IMR-90 (cell line): ENCODE measurements at regions not wholly inside any gene's neighbourhood (a gene's known extent, or its start where the extent isn't known, plus 50 kb on each side); places are given as distances from the start of the nearest gene placed in this dataset.

Experiments used
- ATAC-seq: fragments of 200-7000 bp; cut with Tn5 transposase; 2 replicates; pipeline ENCODE4 v1.9.1; 2020; ENCODE audit warnings: low read depth, mild to moderate bottlenecking, moderate library complexity
- BruUV-seq: library from RNA; stranded (reverse); fragments of 400-500 nt; replicated peaks from 2 replicates; lab custom pipeline; 2021; lab: Mats Ljungman, UMichigan
- CTCF ChIA-PET: fragments of 300-600 bp; formaldehyde crosslinking; extraction: SDS; loops from one replicate; lab custom pipeline; 2021; ENCODE audit warnings: antibody characterized with exemption; lab: Yijun Ruan, JAX
- POLR2A ChIA-PET: fragments of 300-600 bp; sonication (Branson Sonifier 250); formaldehyde crosslinking; loops from one replicate; lab custom pipeline; 2022; ENCODE audit warnings: antibody characterized with exemption; ENCODE audit not compliant: unreplicated experiment; lab: Charles Lee
- DNase-seq: peaks from one replicate; pipeline ENCODE4 v3.0.0; 2013
- H2AFZ ChIP-seq: replicated peaks from 2 replicates; pipeline ENCODE3; 2013; ENCODE audit warnings: low read length, mild to moderate bottlenecking; ENCODE audit not compliant: poor library complexity
- H2AK5ac ChIP-seq: 2 replicates; pipeline ENCODE4 v1.6.1; 2013; ENCODE audit warnings: low read depth, low read length, inconsistent platforms
- H2AK9ac ChIP-seq: replicated peaks from 2 replicates; pipeline ENCODE3; 2013; ENCODE audit warnings: mild to moderate bottlenecking, low read depth, low read length, moderate library complexity; ENCODE audit not compliant: poor library complexity
- H2BK120ac ChIP-seq: 2 replicates; pipeline ENCODE4 v1.6.1; 2013; ENCODE audit warnings: low read depth, low read length, inconsistent platforms
- H2BK15ac ChIP-seq: 3 replicates; pipeline ENCODE4 v1.6.1; 2013; ENCODE audit warnings: low read depth, low read length, inconsistent platforms
- H2BK20ac ChIP-seq: 2 replicates; pipeline ENCODE4 v1.6.1; 2013; ENCODE audit warnings: low read depth, mild to moderate bottlenecking, inconsistent platforms, low read length, moderate library complexity
- H2BK5ac ChIP-seq: 2 replicates; pipeline ENCODE4 v1.6.1; 2013; ENCODE audit warnings: mild to moderate bottlenecking, low read depth, low read length, inconsistent platforms; ENCODE audit not compliant: poor library complexity, severe bottlenecking
- H3K14ac ChIP-seq: replicated peaks from 2 replicates; pipeline ENCODE4 v1.6.1; 2013; ENCODE audit warnings: low read depth, low read length, inconsistent platforms
- H3K18ac ChIP-seq: 2 replicates; pipeline ENCODE4 v1.6.1; 2013; ENCODE audit warnings: low read depth, low read length, control low read depth
- H3K23ac ChIP-seq: 2 replicates; pipeline ENCODE4 v1.6.1; 2013; ENCODE audit warnings: low read depth, low read length, inconsistent platforms
- H3K27ac ChIP-seq: 2 replicates; pipeline ENCODE4 v1.5.1; 2013; ENCODE audit warnings: mild to moderate bottlenecking, control low read depth, low read length; ENCODE audit not compliant: insufficient read depth
- H3K27me3 ChIP-seq: 2 replicates; pipeline ENCODE4 v1.6.1; 2013; ENCODE audit warnings: low read length; ENCODE audit not compliant: control insufficient read depth, insufficient read depth
- H3K36me3 ChIP-seq: 2 replicates; pipeline ENCODE4 v1.6.1; 2013; ENCODE audit warnings: low read length, mixed read lengths; ENCODE audit not compliant: control insufficient read depth, insufficient read depth
- H3K4ac ChIP-seq: 2 replicates; pipeline ENCODE4 v1.6.1; 2013; ENCODE audit warnings: low read depth, low read length, inconsistent platforms
- H3K4me1 ChIP-seq: 2 replicates; pipeline ENCODE4 v1.6.1; 2013; ENCODE audit warnings: low read length, mixed read lengths; ENCODE audit not compliant: control insufficient read depth, insufficient read depth
- H3K4me2 ChIP-seq: 2 replicates; pipeline ENCODE4 v1.6.1; 2013; ENCODE audit warnings: low read depth, mild to moderate bottlenecking, control low read depth, low read length, moderate library complexity
- H3K4me3 ChIP-seq: 2 replicates; pipeline ENCODE4 v1.5.1; 2013; ENCODE audit warnings: low read depth, mild to moderate bottlenecking, control low read depth, low read length, moderate library complexity; ENCODE audit not compliant: insufficient read depth
- H3K56ac ChIP-seq: 2 replicates; pipeline ENCODE4 v1.6.1; 2013; ENCODE audit warnings: low read length, inconsistent platforms; ENCODE audit not compliant: insufficient read depth; ENCODE audit errors: extremely low read depth
- H3K79me1 ChIP-seq, 2 experiments: 2 replicates each; pipeline ENCODE4 v1.6.1; 2013; ENCODE audit warnings: low read length in 2 of 2, inconsistent platforms in 1 of 2, low read depth in 1 of 2
- H3K9ac ChIP-seq: 2 replicates; pipeline ENCODE4 v1.6.1; 2013; ENCODE audit warnings: low read depth, low read length, control low read depth
- H3K9me1 ChIP-seq: 2 replicates; pipeline ENCODE4 v1.6.1; 2013; ENCODE audit warnings: low read length, inconsistent platforms; ENCODE audit not compliant: insufficient read depth
- H3K9me3 ChIP-seq: 2 replicates; pipeline ENCODE4 v1.6.1; 2013; ENCODE audit warnings: low read length; ENCODE audit not compliant: control insufficient read depth, insufficient read depth
- H4K20me1 ChIP-seq: 2 replicates; pipeline ENCODE4 v1.6.1; 2013; ENCODE audit warnings: low read length, inconsistent platforms; ENCODE audit not compliant: insufficient read depth
- H4K5ac ChIP-seq: 2 replicates; pipeline ENCODE4 v1.6.1; 2013; ENCODE audit warnings: mild to moderate bottlenecking, low read depth, low read length, control low read depth
- H4K8ac ChIP-seq, 2 experiments: 2 replicates each; pipeline ENCODE4 v1.6.1; 2013; ENCODE audit warnings: low read depth in 2 of 2, low read length in 2 of 2, control low read depth in 1 of 2, inconsistent platforms in 1 of 2
- H4K91ac ChIP-seq: 2 replicates; pipeline ENCODE4 v1.6.1; 2013; ENCODE audit warnings: low read depth, low read length, inconsistent platforms; ENCODE audit not compliant: insufficient read depth
- CEBPB ChIP-seq: IDR thresholded peaks from 2 replicates; pipeline ENCODE4 v1.6.1; 2012; ENCODE audit warnings: low read depth, low read length, improper control_type of control experiment
- CHD1 ChIP-seq: IDR thresholded peaks from 2 replicates; pipeline ENCODE4 v1.6.1; 2012; ENCODE audit warnings: low read depth, low read length, improper control_type of control experiment
- CTCF ChIP-seq: conservative IDR thresholded peaks from 2 replicates; pipeline ENCODE4 v1.5.1; 2012; ENCODE audit warnings: mild to moderate bottlenecking, low read depth, low read length, improper control_type of control experiment
- ELK1 ChIP-seq: fragments of 150-350 bp; IDR thresholded peaks from 2 replicates; pipeline ENCODE4 v1.6.1; 2016; ENCODE audit warnings: low read depth, mild to moderate bottlenecking, low read length, moderate library complexity, borderline replicate concordance
- FOS ChIP-seq: fragments of 150-350 bp; IDR thresholded peaks from 2 replicates; pipeline ENCODE4 v1.6.1; 2016; ENCODE audit warnings: low read depth, low read length
- MAFK ChIP-seq: IDR thresholded peaks from 2 replicates; pipeline ENCODE4 v1.6.1; 2012; ENCODE audit warnings: low read depth, low read length, improper control_type of control experiment
- MAZ ChIP-seq: IDR thresholded peaks from 2 replicates; pipeline ENCODE4 v1.6.1; 2012; ENCODE audit warnings: low read depth, mild to moderate bottlenecking, low read length, improper control_type of control experiment, moderate library complexity, borderline replicate concordance
- MXI1 ChIP-seq: IDR thresholded peaks from 2 replicates; pipeline ENCODE4 v1.6.1; 2012; ENCODE audit warnings: low read depth, mild to moderate bottlenecking, low read length, moderate library complexity, borderline replicate concordance
- NFE2L2 ChIP-seq: fragments of 150-350 bp; IDR thresholded peaks from 2 replicates; pipeline ENCODE4 v1.6.1; 2016; ENCODE audit warnings: low read depth, mild to moderate bottlenecking, low read length
- POLR2A ChIP-seq: IDR thresholded peaks from 2 replicates; pipeline ENCODE4 v1.6.1; 2012; ENCODE audit warnings: mild to moderate bottlenecking, low read depth, low read length
- RAD21 ChIP-seq: IDR thresholded peaks from 2 replicates; pipeline ENCODE4 v1.6.1; 2012; ENCODE audit warnings: low read length, improper control_type of control experiment
- RCOR1 ChIP-seq: IDR thresholded peaks from 2 replicates; pipeline ENCODE4 v1.6.1; 2012; ENCODE audit warnings: mild to moderate bottlenecking, low read length, improper control_type of control experiment; ENCODE audit not compliant: insufficient replicate concordance
- RFX5 ChIP-seq: IDR thresholded peaks from 2 replicates; pipeline ENCODE4 v1.8.0; 2012; ENCODE audit warnings: low read depth, mild to moderate bottlenecking, low read length, moderate library complexity
- USF2 ChIP-seq: fragments of 150-350 bp; IDR thresholded peaks from 2 replicates; pipeline ENCODE4 v1.6.1; 2017; ENCODE audit warnings: mild to moderate bottlenecking, antibody characterized with exemption, low read length, low read depth
- WGBS, 2 experiments: methylation state at CpG; one replicate each; pipeline versions ENCODE4 v1.1.5 to v1.1.7; 2013; ENCODE audit warnings: missing lambda C conversion rate in 2 of 2; ENCODE audit not compliant: insufficient read length in 1 of 2; ENCODE audit errors: extremely low coverage in 2 of 2; 5-methylcytosine and 5-hydroxymethylcytosine counted together
- dilution Hi-C: fragments of 300-500 bp; cut with HindIII; formaldehyde crosslinking; loops from one replicate; pipeline ENCODE4 v1.14.3; 2018; ENCODE audit warnings: low sequenced_read_pairs; ENCODE audit not compliant: unreplicated experiment
- in situ Hi-C: fragments of 300-500 bp; cut with MboI; formaldehyde crosslinking; loops from 3 replicates; pipeline ENCODE4 v1.14.3; 2019; ENCODE audit warnings: low sequenced_read_pairs, inconsistent platforms, mixed read lengths
- intact Hi-C: fragments of 100-400 bp; cut with micrococcal nuclease; formaldehyde crosslinking; loops from 2 replicates; pipeline ENCODE4 v1.10.0; 2022

GRCh38 chr4:165720411-165721082, 152.5 kb upstream of the TLL1 start:
- TF ChIP-seq CHD1 (no peak), RAD21 (no peak), RCOR1 (no peak), NFE2L2 (no peak), MXI1 (no peak), FOS (no peak), USF2 (no peak), POLR2A (no peak), RFX5 (no peak), MAZ (no peak), MAFK (no peak), ELK1 (no peak), CTCF (no peak), CEBPB (no peak)
- intact Hi-C loops (no loop called here), in situ Hi-C loops (no loop called here), dilution Hi-C loops (no loop called here)
- no peaks in the 10 kb centered on the region for H3K79me1 ChIP-seq
- no peaks in the 10 kb centered on the region for H3K9me1 ChIP-seq
- H3K27ac ChIP-seq, result no peak overlapping the region
- H3K18ac ChIP-seq, result no peak overlapping the region
- no TSS peak for BruUV-seq
- POLR2A ChIA-PET, result no interaction called here
- no peaks in the 10 kb centered on the region for H3K4me1 ChIP-seq
- no peak overlapping the region for H2BK20ac ChIP-seq
- H3K23ac ChIP-seq, result no peak overlapping the region
- H3K14ac ChIP-seq, result no peak overlapping the region
- no peak overlapping the region for H2BK15ac ChIP-seq
- no peaks in the 10 kb centered on the region for H3K27me3 ChIP-seq
- no peak overlapping the region for H2AK9ac ChIP-seq
- no peaks in the 10 kb centered on the region for H3K36me3 ChIP-seq
- H4K20me1 ChIP-seq, result no peaks in the 10 kb centered on the region
- no peak overlapping the region for H4K91ac ChIP-seq
- no peak overlapping the region for H3K56ac ChIP-seq
- no peak overlapping the region for H2AFZ ChIP-seq
- CTCF ChIA-PET, result no interaction called here
- H4K8ac ChIP-seq, result no peak overlapping the region
- H3K9ac ChIP-seq, result no peak overlapping the region
- no peak overlapping the region for H2BK120ac ChIP-seq
- ATAC-seq, result no peak
- no peak overlapping the region for H4K5ac ChIP-seq
- 40% methylated on average over 1 of the region's 2 CpGs; no CpG with 5 or more reads in 1 of the 2 experiments for WGBS, 2 experiments
- peaks cover 8% of the 10 kb centered on the region for H3K9me3 ChIP-seq
- H3K4me2 ChIP-seq, result no peak overlapping the region
- H3K4me3 ChIP-seq, result no peak overlapping the region
- no peak overlapping the region for H2BK5ac ChIP-seq
- no peak overlapping the region for H2AK5ac ChIP-seq
- no peak overlapping the region for H3K4ac ChIP-seq
- no peak for DNase-seq
